Brain microvascular endothelial cell (primary cell): ENCODE measurements at regions not wholly inside any gene's neighbourhood (a gene's known extent, or its start where the extent isn't known, plus 50 kb on each side); places are given as distances from the start of the nearest gene placed in this dataset.
"Not testable (repeated sequence)": the region's sequence is repeated elsewhere in the genome, so short reads cannot be mapped to it uniquely, and the experiment has no call there.

ENCODE experiments used
- DNase-seq: peaks from one replicate; pipeline ENCODE4 v3.0.0-alpha.2; 2020
- H3K27ac ChIP-seq: fragments of 250-450 bp; sonication (Bioruptor Pico); 2 replicates; pipeline ENCODE4 v1.5.1; 2020; ENCODE audit warnings: mild to moderate bottlenecking, moderate library complexity
- H3K27me3 ChIP-seq: fragments of 250-450 bp; sonication (Bioruptor Pico); replicated peaks from 2 replicates; pipeline ENCODE4 v1.5.1; 2020; ENCODE audit warnings: mild to moderate bottlenecking
- H3K36me3 ChIP-seq: fragments of 250-450 bp; sonication (Bioruptor Pico); replicated peaks from 2 replicates; pipeline ENCODE4 v1.5.1; 2020; ENCODE audit warnings: mild to moderate bottlenecking
- H3K4me3 ChIP-seq: 2 replicates; pipeline ENCODE4 v1.5.1; 2011; ENCODE audit warnings: low read depth, mild to moderate bottlenecking, control low read depth, low read length, moderate library complexity
- CTCF ChIP-seq: IDR thresholded peaks from 2 replicates; pipeline ENCODE4 v1.5.1; 2011; ENCODE audit warnings: low read depth, mild to moderate bottlenecking, moderate library complexity, low read length, control low read depth, inconsistent platforms; ENCODE audit errors: missing control alignments
- in situ Hi-C: cut with HindIII; loops from 2 replicates; pipeline ENCODE4 v1.10.0; 2017; ENCODE audit warnings: low sequenced_read_pairs, low pct_ligation_motif_present

DNA sequence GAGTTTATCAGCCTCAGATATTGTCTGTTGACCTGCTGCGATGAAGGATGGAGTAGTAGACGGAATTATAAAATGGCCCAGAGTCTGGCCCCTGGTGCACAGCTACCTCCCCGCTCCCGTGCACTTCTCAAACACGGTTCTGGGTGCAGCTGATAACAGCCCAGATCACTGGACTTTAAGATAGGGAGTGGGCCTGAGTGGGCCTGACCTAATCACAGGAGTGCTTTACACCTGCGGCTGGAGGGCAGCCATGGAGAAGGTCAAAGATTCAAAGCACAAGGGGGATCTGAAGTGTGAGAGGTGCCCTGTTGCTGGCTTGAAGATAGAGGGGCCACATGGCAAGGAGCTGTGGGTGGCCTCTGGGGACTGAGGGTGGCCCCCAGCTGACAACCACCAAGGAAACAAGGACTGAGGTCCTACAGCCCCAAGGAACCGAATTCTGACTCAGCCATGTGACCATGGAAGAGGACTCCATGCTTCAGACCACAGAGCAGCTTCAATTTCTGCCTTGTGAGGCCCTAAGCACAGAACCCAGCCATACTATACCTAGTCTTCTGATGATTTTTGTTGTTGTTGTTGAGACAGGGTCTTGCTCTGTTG lies 113.4 kb downstream of the ZNF664 start:
- no peak overlapping the region for H3K27ac ChIP-seq
- in situ Hi-C loops: no loop called here
- H3K36me3 ChIP-seq: no peaks in the 10 kb centered on the region
- no peak for DNase-seq
- H3K27me3 ChIP-seq: peaks cover 2% of the 10 kb centered on the region
- no peak overlapping the region for H3K4me3 ChIP-seq
- TF ChIP-seq CTCF: no peak

GRCh38 chr12:124087266-124088051 lies 114.4 kb downstream of the ZNF664 start:
- DNase-seq: no peak
- H3K27me3 ChIP-seq: peaks cover 2% of the 10 kb centered on the region
- no peaks in the 10 kb centered on the region for H3K36me3 ChIP-seq
- TF ChIP-seq CTCF: no peak
- no peak overlapping the region for H3K27ac ChIP-seq
- no peak overlapping the region for H3K4me3 ChIP-seq
- in situ Hi-C loops: no loop called here

DNA sequence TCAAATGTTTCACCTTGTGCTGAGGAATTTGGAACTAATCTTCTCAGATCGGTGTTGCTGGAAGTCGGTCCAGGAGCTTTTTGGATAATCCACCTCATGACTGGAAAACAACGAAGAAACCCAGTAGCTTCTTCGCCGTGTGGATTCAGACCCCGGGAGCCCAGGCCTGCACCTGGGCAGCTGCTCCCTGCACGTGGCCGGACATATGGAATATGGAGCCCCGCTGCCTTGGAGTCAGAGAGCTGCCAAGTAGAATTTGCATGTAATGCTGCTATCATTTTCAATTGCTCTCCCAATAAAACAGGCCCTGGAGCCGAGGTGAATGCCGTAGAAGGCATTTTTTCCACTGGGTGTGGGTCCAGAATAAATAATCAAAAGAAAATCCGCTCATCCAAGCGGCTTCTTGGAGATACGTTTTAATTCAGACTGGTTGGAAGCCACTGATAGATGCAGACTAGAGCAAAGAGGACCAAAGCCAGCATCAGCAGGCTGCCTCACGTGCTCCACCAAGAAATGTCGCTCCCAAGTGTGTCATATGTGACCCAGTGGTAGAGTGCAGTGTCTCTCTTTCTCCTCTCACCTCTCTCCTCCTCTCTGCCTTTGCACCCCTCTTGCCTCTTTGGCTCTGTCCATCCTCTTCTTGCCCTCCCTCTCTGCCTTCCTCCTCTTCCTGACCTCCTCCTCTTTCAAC lies 115.3 kb downstream of the ZNF664 start:
- no peak for DNase-seq
- H3K36me3 ChIP-seq: no peaks in the 10 kb centered on the region
- H3K27ac ChIP-seq: no peak overlapping the region
- H3K27me3 ChIP-seq: peaks cover 2% of the 10 kb centered on the region
- no peak for TF ChIP-seq CTCF
- no peak overlapping the region for H3K4me3 ChIP-seq
- in situ Hi-C loops: no loop called here

GRCh38 chr12:124089181-124089914 lies 116.3 kb downstream of the ZNF664 start:
- not testable (repeated sequence) for H3K4me3 ChIP-seq

DNA sequence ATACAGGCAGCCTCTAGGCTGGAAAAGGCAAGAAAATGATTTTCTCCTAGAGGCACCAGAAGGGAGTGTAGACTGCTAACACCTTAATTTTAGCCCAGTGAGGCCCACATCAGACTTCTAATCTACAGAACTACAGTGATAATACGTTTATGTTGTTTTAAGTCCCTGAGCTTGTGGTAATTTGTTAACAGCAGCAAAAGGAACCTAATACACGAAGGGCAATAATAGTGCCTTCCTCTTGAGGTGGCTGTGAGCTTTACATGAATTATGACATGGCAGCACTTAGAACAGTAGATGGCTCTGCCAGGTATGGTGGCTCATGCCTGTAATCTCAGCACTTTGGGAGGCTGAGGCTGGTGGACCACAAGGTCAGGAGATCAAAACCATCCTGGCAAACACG lies 118.8 kb downstream of the ZNF664 start:
- DNase-seq: no peak
- no peak overlapping the region for H3K4me3 ChIP-seq
- TF ChIP-seq CTCF: no peak
- H3K36me3 ChIP-seq: no peaks in the 10 kb centered on the region
- no peak overlapping the region for H3K27ac ChIP-seq
- peaks cover 2% of the 10 kb centered on the region for H3K27me3 ChIP-seq
- in situ Hi-C loops: no loop called here

More at GRCh38 chr12:124089181-124089914, 116.3 kb downstream of the ZNF664 start:
- H3K27ac ChIP-seq, in situ Hi-C loops, H3K36me3 ChIP-seq, DNase-seq, H3K27me3 ChIP-seq: not testable (repeated sequence)

DNA sequence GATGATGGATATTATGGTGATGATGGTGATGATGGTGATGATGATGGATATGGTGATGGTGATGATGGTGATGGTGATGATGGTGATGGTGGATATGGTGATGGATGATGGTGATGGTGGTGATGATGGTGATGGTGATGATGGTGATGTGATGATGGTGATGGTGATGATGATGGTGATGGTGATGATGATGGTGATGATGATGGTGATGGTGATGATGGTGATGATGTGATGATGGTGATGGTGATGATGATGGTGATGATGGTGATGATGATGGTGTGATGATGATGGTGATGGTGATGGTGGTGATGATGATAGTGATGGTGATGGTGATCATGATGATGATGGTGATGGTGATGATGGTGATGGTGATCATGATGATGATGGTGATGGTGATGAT lies 119.5 kb downstream of the ZNF664 start:
- in situ Hi-C loops, H3K27ac ChIP-seq, DNase-seq, H3K27me3 ChIP-seq, H3K4me3 ChIP-seq, H3K36me3 ChIP-seq: not testable (repeated sequence)
